ENCODE measurements at regions not wholly inside any gene's neighbourhood (a gene's known extent, or its start where the extent isn't known, plus 50 kb on each side); places are given as distances from the start of the nearest gene placed in this dataset.
"Not testable (repeated sequence)": the region's sequence is repeated elsewhere in the genome, so short reads cannot be mapped to it uniquely, and the experiment has no call there.

DNA sequence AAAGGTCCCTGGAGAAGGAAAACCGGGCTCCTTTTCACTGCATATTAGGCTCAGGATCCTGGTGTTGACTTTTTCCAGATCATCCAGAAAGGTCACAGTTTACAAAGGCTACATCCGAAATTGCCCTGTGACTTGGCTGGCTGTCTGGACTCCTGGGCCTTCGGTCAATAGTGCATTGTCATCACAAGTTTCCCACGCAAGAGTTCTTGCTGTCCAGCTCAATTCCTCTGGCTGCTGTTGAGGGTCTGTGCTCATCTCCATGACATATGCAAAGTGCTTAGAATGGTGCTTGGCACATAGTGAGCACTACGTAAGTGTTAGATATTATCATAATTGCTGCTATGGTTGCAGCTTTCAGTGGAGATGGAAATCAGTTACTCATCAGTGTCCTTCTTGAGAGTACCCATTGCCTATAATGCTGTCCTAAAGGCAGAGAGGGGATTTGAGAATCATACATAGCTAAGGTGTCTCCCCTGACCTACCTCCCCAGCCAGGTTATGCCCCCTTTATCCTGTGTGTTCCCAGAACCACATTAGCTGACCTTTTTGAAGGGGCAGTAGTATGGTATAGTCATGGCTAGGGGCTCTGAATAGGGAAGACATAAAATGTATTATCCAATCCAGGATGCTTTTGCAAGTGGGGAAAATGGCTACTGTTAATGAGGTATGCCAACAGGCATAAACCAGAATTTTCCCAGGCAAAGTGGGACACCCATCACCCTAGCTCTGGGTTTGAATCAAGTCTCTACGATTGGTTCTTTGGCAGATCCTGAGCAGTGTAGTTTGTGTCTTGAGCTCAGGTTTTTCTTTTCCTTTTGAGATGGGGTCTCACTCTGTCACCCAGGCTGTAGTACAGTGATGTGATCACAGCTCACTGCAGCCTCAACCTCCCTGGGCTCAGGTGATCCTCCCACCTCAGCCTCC, 132.0 kb upstream of the CCND2 start:
- DNase-seq (no peak), ATAC-seq (no peak)
- intact Hi-C loops (cut with DNase I, micrococcal nuclease), result no loop called here

GRCh38 chr12:4140581-4141301, 132.8 kb upstream of the CCND2 start:
- ATAC-seq, result no peak
- DNase-seq, result no peak
- intact Hi-C loops (cut with DNase I, micrococcal nuclease), result no loop called here

GRCh38 chr12:4139191-4139590, 134.4 kb upstream of the CCND2 start:
- intact Hi-C loops (cut with DNase I, micrococcal nuclease), result no loop called here
- DNase-seq (no peak), ATAC-seq (no peak)

- ATAC-seq; intact Hi-C loops (cut with DNase I, micrococcal nuclease); DNase-seq: not testable (repeated sequence)
Measured at GRCh38 chr12:4138532-4138931, 135.0 kb upstream of the CCND2 start.

GRCh38 chr12:4138051-4138450, 135.5 kb upstream of the CCND2 start:
- no peak for DNase-seq
- intact Hi-C loops (cut with DNase I, micrococcal nuclease), result no loop called here
- ATAC-seq, result no peak

GRCh38 chr12:4137441-4137840, 136.1 kb upstream of the CCND2 start:
- intact Hi-C loops (cut with DNase I, micrococcal nuclease), result no loop called here
- ATAC-seq, result no peak
- no peak for DNase-seq

DNA sequence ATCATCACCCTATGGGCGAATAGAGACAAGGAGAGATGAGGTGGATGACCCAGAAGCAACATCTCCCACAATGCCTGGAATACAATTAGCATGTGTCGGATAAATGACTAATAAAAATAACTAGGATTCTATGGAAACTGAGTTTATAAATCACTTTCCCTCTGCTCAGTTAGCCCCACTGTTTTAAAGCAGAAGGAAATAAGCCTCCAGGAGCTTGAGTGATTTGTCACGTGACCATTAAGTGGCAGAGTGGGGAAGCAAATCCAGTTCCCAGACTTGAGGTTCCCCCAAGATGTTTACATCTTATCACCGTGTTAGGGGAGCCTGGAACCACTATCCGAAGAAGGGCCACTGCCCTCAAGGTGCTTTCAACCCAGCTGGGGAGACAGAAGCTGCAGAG, 136.5 kb upstream of the CCND2 start:
- intact Hi-C loops (cut with DNase I, micrococcal nuclease), result no loop called here
- ATAC-seq, result no peak
- no peak for DNase-seq

GRCh38 chr12:4135919-4136605, 137.5 kb upstream of the CCND2 start:
- DNase-seq, result no peak
- intact Hi-C loops (cut with DNase I, micrococcal nuclease), result no loop called here
- no peak for ATAC-seq

DNA sequence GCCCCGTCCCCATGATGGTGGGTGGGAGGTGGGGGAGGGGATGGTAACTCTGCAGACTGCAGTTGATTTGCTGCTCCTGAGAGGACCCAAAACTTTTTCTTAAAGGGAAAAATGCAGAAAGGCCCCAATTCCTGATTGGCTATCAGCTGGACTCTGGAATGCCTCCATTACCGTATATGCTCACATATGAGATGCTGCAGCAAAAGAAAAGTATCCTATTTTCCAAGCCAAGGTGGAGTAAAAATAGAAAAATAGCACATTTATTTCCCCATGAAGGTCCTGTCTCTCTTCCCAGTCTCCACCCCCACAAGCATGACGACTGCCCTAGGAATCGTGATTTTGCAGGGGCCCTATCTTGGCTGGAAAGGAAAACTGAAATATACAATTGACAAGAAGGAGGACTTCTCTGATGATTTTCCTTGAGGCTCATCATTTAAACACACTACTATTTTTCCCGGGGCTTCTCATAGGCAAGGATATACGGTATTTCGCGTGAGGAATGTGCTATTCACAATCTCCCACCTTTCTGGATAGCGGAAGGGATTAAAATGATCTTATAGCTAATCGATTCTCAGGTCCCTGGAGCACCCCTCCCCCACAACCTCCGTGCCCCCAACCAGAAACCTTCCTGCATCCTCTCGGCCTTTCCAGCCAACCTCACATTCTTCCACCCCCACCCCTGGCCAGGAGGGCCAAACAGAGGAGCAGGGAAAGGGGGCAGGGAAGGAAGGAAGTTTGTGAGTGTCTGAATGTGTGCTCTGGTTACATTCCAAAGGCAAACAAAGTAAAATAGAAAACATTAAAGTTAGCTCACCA, 138.9 kb upstream of the CCND2 start:
- intact Hi-C loops (cut with DNase I, micrococcal nuclease), result no loop called here
- ATAC-seq, result no peak
- no peak for DNase-seq

- intact Hi-C loops (cut with DNase I, micrococcal nuclease), result no loop called here
- DNase-seq (no peak), ATAC-seq (no peak)
Measured at GRCh38 chr12:4133636-4134447, 139.7 kb upstream of the CCND2 start.

DNA sequence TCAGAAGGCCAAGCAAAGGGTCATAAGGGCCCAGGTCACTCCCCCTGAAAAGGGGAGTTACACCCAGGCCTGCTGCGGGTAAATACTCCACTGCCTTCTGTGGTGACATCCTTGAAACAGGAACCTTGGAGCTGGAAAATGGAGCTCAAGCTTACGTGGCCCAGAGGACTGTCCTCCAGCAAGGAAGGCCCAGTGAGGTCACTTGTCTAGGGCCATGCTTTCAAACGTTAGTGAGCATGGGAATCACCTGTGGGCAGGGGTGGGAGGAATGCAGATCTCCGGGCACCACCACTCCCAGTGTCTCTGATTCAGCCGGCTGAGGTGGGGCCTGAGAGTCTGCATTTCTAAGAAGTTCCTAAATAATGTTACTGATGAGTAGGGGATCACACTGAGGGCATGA, 140.5 kb upstream of the CCND2 start:
- ATAC-seq (no peak), DNase-seq (no peak)
- intact Hi-C loops (cut with DNase I, micrococcal nuclease), result no loop called here

DNA sequence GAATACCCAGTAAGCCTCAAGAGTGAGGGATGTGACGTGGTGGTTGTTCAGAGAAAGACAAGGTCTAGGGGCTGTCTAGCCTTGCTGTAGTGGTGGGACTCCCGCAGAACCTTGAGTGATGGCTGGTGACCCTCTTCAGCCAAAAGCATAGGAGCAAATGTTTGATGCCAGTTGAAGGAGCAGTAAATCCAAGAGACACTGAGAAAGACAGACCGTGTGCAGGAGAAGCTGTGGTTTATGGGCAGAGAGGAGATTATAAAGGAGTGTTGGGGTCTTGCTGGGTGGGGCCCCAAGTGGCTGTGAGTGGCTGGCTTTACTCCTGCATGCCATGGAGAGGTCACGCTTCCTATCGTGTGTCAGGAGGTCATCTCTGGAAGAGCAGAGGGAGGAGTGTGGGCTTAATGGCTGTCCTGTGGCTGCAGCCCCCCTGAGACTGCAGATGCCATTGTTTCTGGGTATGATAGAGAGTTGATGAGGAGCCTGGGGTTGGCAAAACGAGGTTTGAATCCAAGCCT, 152.0 kb upstream of the CCND2 start:
- intact Hi-C loops (cut with DNase I, micrococcal nuclease), result no loop called here
- DNase-seq (no peak), ATAC-seq (no peak)

GRCh38 chr12:4120316-4120917, 153.1 kb upstream of the CCND2 start:
- intact Hi-C loops (cut with DNase I, micrococcal nuclease), result no loop called here
- DNase-seq, result no peak
- no peak for ATAC-seq

DNA sequence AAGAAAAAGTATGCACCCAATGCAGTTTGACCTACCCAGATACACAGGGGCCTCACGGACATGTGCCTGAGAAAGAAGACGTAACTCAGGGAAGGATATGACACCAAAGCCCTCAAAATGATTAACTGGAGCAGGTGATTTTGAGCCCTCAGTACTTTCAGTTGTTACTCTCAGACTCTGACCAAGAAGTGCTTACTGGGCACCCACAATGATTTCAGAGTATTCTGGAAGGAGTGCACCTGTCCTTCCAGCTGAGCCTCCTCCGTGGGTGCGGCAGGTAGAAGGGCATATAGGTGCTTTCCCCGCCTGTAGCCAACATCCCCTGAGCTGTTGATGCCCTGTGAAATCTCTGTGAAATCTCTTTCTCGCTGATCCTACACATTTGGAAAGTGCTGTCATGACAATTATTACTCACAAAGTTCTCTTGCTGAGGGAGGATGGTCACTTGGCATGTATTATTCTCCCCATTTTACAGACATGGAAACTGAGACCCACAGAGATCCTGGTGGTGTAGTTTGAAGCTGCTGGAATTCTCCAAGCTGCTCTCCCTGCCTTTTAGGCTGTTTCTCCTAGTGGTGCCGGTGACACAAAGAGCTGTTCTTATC, 154.3 kb upstream of the CCND2 start:
- intact Hi-C loops (cut with DNase I, micrococcal nuclease), result loop anchor here in 1 of 2 donors (5.0 kb wide), 1 partner anchor 153 kb away; the partner anchor contains the start of gene CCND2
- DNase-seq, result no peak
- ATAC-seq, result no peak

DNA sequence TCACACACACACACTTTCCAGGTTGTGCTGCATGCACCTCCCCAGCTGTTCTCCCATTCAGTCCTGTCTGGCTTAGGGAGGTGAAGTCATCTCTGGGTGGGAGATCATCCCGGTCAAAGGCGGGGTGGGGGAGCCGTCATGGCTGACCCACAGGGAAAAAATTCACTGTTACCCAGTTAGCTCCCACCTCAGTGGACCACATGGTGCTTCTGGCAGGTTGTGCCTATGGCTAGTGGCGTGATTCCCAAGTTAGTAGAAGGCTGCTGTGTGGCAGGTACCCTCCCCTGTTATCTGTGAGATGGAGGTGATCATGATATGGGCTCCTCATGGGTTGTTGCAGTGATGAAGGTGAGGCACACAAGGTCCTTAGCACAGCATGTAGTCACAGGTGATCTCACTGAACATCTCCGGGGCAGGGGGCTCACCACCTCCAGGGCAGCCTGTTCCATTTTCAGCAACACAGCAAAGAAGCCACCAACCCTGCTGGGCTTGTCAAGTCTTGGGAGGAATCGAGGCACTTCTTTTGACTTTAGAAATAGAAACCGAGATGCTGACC, 154.9 kb upstream of the CCND2 start:
- DNase-seq, result peak in 1 of 2 donors; percentile 20
- intact Hi-C loops (cut with DNase I, micrococcal nuclease), result loop anchor here in 1 of 2 donors (5.0 kb wide), 1 partner anchor 154 kb away; the partner anchor contains the start of gene CCND2
- ATAC-seq, result no peak

DNA sequence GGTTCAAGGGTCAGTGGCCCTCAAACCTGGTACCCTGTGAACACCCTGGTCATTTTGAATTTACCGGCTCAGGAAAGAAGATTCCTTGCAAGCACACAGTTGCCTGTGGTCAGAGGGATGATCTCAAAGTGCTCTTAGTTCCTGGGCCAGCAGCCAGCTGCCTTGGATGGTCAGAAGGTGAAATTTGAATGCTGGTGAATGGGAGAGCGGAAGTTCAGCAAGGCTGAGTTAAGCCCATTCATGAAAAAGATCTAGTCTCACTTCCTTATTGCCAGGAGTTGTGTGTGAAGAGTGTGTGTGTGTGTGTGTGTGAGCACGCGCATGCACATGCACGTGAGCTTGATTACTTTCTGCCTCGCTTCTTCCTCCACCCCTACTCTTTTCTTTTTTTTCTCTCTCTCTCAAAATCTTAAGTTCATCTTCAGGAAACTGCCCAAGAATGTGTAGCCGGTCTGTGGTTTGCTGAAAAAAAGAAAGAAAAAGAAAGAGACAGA, 155.5 kb upstream of the CCND2 start:
- DNase-seq (peak; percentile 85 to 87), ATAC-seq (peak; percentile 87)
- intact Hi-C loops (cut with DNase I, micrococcal nuclease), result loop anchor here in 1 of 2 donors (5.0 kb wide), 1 partner anchor 154 kb away; the partner anchor contains the start of gene CCND2

Data from left colon (tissue), 2 donors.